ENCODE measurements at regions not wholly inside any gene's neighbourhood (a gene's known extent, or its start where the extent isn't known, plus 50 kb on each side); places are given as distances from the start of the nearest gene placed in this dataset.

- DNase-seq (ENCODE audit: low spot score in 2 of 2), result no peak
- 95 to 97% methylated on average over 3 of the region's 3 CpGs for WGBS, 2 donors
- intact Hi-C loops (cut with DNase I; ENCODE audit: low total_unique reads), result no loop called here
- no peak overlapping the region for H3K4me3 ChIP-seq (ENCODE audit: low read depth, poor library complexity, severe bottlenecking)
- TF ChIP-seq POLR2A (IDR thresholded peaks at IDR 0.05) (no peak), CTCF (IDR thresholded peaks at IDR 0.05) (no peak)
Observed at GRCh38 chr17:68660302-68660701, 59.1 kb upstream of the FAM20A start.

- intact Hi-C loops (cut with DNase I; ENCODE audit: low total_unique reads), result no loop called here
- TF ChIP-seq POLR2A (IDR thresholded peaks at IDR 0.05), result no peak
- TF ChIP-seq CTCF (IDR thresholded peaks at IDR 0.05), result no peak
- 50 to 59% methylated on average over 7 of the region's 7 CpGs for WGBS, 2 donors
- no peak overlapping the region for H3K4me3 ChIP-seq (ENCODE audit: low read depth, poor library complexity, severe bottlenecking)
- no peak for DNase-seq (ENCODE audit: low spot score in 2 of 2)
Observed at GRCh38 chr17:68658999-68659780, 58.0 kb upstream of the FAM20A start.

- WGBS, 2 donors, result 52 to 66% methylated on average over 2 of the region's 2 CpGs
- DNase-seq (ENCODE audit: low spot score in 2 of 2), result no peak
- H3K4me3 ChIP-seq (ENCODE audit: low read depth, poor library complexity, severe bottlenecking), result no peak overlapping the region
- intact Hi-C loops (cut with DNase I; ENCODE audit: low total_unique reads), result no loop called here
- TF ChIP-seq CTCF (IDR thresholded peaks at IDR 0.05) (no peak), POLR2A (IDR thresholded peaks at IDR 0.05) (no peak)
Observed at GRCh38 chr17:68657576-68657975, 56.4 kb upstream of the FAM20A start.

- WGBS, 2 donors, result 45 to 59% methylated on average over 4 of the region's 4 CpGs
Observed at GRCh38 chr17:68657166-68657565, 56.0 kb upstream of the FAM20A start.

GRCh38 chr17:68656666-68657065 lies 55.5 kb upstream of the FAM20A start:
- TF ChIP-seq CTCF (IDR thresholded peaks at IDR 0.05) (no peak), POLR2A (IDR thresholded peaks at IDR 0.05) (no peak)
- WGBS, 2 donors, result 72 to 79% methylated on average over 4 of the region's 4 CpGs
- intact Hi-C loops (cut with DNase I; ENCODE audit: low total_unique reads), result no loop called here

More at GRCh38 chr17:68657166-68657565, 56.0 kb upstream of the FAM20A start:
- no peak for DNase-seq (ENCODE audit: low spot score in 2 of 2)
- TF ChIP-seq CTCF (IDR thresholded peaks at IDR 0.05), result no peak
- no peak for TF ChIP-seq POLR2A (IDR thresholded peaks at IDR 0.05)
- intact Hi-C loops (cut with DNase I; ENCODE audit: low total_unique reads), result no loop called here
- H3K4me3 ChIP-seq (ENCODE audit: low read depth, poor library complexity, severe bottlenecking), result no peak overlapping the region

More at GRCh38 chr17:68656666-68657065, 55.5 kb upstream of the FAM20A start:
- H3K4me3 ChIP-seq (ENCODE audit: low read depth, poor library complexity, severe bottlenecking), result no peak overlapping the region
- DNase-seq (ENCODE audit: low spot score in 2 of 2), result no peak

Data from lower leg skin (tissue), 4 donors.